T-helper 17 cell (primary cell): ENCODE measurements at regions not wholly inside any gene's neighbourhood (a gene's known extent, or its start where the extent isn't known, plus 50 kb on each side); places are given as distances from the start of the nearest gene placed in this dataset.
"Not testable (repeated sequence)": the region's sequence is repeated elsewhere in the genome, so short reads cannot be mapped to it uniquely, and the experiment has no call there.

Experiments
- ATAC-seq: fragments of 150-1000 bp; cut with Tn5 transposase; 2 replicates; pipeline ENCODE4 v1.10.0; 2021; ENCODE audit warnings: mild to moderate bottlenecking, moderate library complexity
- DNase-seq, 3 donors: peaks; one replicate each; pipeline versions ENCODE4 v3.0.0 to v3.0.0-alpha.2; 2020 to 2021
- H3K9me3 ChIP-seq: one replicate; pipeline ENCODE4 v1.7.0; 2013; ENCODE audit warnings: low read length, mild to moderate bottlenecking; ENCODE audit not compliant: control insufficient read depth, poor library complexity, severe bottlenecking
- H3K27ac Mint-ChIP-seq: one replicate; pipeline ENCODE4 v1.8.0; 2022; ENCODE audit warnings: mild to moderate bottlenecking, moderate library complexity, mixed read lengths
- H3K27me3 Mint-ChIP-seq: one replicate; pipeline ENCODE4 v1.8.0; 2022; ENCODE audit warnings: mixed read lengths
- H3K36me3 Mint-ChIP-seq: one replicate; pipeline ENCODE4 v1.8.0; 2022; ENCODE audit warnings: low read depth, mixed read lengths
- H3K4me1 Mint-ChIP-seq: one replicate; pipeline ENCODE4 v1.8.0; 2022; ENCODE audit warnings: mild to moderate bottlenecking, mixed read lengths
- H3K4me3 Mint-ChIP-seq: one replicate; pipeline ENCODE4 v1.8.0; 2022; ENCODE audit warnings: mild to moderate bottlenecking, moderate library complexity, mixed read lengths

- no peak for ATAC-seq
- Mint-ChIP-seq H3K36me3 (peaks cover 3% of the 10 kb centered on the region), H3K4me3 (no peak overlapping the region), H3K27me3 (peaks cover 4% of the 10 kb centered on the region), H3K4me1 (no peaks in the 10 kb centered on the region), H3K27ac (no peak overlapping the region)
- no peaks in the 10 kb centered on the region for H3K9me3 ChIP-seq
- DNase-seq = no peak
Observed at GRCh38 chr21:34268493-34268892, 95.3 kb upstream of the KCNE2 start.

- no peak for ATAC-seq
- DNase-seq = no peak
- H3K27me3 Mint-ChIP-seq = peaks cover 4% of the 10 kb centered on the region
- no peaks in the 10 kb centered on the region for H3K4me1 Mint-ChIP-seq
- H3K36me3 Mint-ChIP-seq = peaks cover 3% of the 10 kb centered on the region
- no peak overlapping the region for H3K27ac Mint-ChIP-seq
- no peak overlapping the region for H3K4me3 Mint-ChIP-seq
- H3K9me3 ChIP-seq = no peaks in the 10 kb centered on the region
Observed at GRCh38 chr21:34270411-34270810, 93.4 kb upstream of the KCNE2 start.

GRCh38 chr21:34271189-34271851, 92.5 kb upstream of the KCNE2 start:
- ATAC-seq (no peak), DNase-seq (no peak)
- Mint-ChIP-seq H3K4me1 (no peaks in the 10 kb centered on the region), H3K27me3 (peaks cover 4% of the 10 kb centered on the region), H3K36me3 (peaks cover 3% of the 10 kb centered on the region), H3K27ac (no peak overlapping the region), H3K4me3 (no peak overlapping the region)
- H3K9me3 ChIP-seq = no peaks in the 10 kb centered on the region

DNA sequence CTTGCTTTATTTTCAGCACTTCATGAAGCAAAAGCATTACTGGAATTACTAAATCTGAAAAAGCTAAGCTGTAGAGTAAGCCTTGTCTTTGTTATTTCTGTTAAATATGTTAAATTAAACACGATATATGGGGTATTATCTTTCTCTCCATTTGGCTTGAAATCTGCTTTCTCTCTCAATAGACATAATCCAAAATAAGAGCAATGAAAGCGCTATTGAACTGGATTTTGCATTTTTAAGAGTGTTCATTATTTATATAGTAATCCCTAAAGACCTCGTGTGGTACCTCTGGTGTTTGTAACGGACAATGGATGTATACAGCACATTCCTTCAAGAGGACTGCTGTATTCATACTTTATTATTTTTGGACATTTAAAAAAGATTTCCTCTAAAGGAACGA, 91.5 kb upstream of the KCNE2 start:
- no peak overlapping the region for H3K27ac Mint-ChIP-seq
- peaks cover 3% of the 10 kb centered on the region for H3K36me3 Mint-ChIP-seq
- no peak overlapping the region for H3K4me3 Mint-ChIP-seq
- no peaks in the 10 kb centered on the region for H3K4me1 Mint-ChIP-seq
- ATAC-seq (no peak), DNase-seq (no peak)
- H3K9me3 ChIP-seq = no peaks in the 10 kb centered on the region
- H3K27me3 Mint-ChIP-seq = peaks cover 4% of the 10 kb centered on the region

DNA sequence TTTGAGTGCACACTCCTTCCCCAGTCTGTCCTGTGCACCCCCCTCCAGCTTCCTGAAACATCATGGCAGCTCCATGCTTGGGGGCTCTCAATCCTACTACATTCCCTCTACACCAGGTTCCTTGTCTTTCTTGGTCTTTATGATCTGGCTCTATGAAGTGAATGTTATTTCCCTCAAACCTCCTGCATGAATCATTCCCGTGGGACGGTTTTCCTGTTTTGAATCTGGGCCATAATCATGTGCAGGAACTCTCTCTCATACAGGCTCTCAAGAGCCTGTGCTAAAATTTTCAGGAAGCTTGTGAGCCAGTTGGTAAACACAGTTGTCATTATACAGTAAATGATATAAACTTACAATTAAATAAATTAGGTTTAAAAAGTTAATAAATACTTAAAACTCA, 89.8 kb upstream of the KCNE2 start:
- no peaks in the 10 kb centered on the region for H3K9me3 ChIP-seq
- Mint-ChIP-seq H3K27ac (no peak overlapping the region), H3K4me3 (no peak overlapping the region), H3K27me3 (no peaks in the 10 kb centered on the region), H3K4me1 (no peaks in the 10 kb centered on the region), H3K36me3 (peaks cover 3% of the 10 kb centered on the region)
- ATAC-seq (no peak), DNase-seq (no peak)

DNA sequence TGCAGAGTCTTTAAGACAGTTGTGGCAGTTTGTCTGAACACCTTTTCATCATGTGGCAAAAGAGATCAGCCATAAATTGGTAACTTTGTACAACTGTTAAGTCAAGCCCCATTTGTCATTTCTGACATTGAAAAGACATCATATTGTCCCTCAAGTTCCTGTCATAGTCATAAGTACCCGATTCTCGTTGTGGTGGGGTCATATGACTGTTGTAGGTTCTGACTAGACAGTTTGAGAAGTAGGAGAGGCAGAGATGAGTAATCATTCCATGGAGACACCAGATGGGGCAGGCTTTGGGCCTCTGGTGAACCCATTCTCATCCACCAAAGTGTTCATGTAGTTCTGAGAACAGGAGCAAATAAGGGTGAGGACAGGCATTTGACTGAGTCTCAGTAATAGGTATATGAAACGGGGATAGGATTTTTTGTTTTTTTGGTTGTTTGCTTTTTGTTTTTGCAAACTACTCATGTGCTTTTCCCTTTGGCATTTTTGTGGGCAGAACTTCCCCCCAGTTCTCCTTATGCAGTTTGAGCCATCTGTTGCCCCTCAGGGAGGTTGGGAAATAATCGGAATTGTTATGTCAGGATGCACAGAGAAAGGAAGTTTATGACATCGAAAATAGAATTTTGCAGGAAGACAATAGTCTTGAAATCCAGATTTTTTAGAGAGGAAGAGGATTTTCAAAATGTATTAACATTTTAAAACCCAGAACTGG, 86.9 kb upstream of the KCNE2 start:
- ATAC-seq (no peak), DNase-seq (no peak)
- Mint-ChIP-seq H3K4me1 (no peaks in the 10 kb centered on the region), H3K27me3 (no peaks in the 10 kb centered on the region), H3K36me3 (no peaks in the 10 kb centered on the region), H3K27ac (no peak overlapping the region), H3K4me3 (no peak overlapping the region)
- no peaks in the 10 kb centered on the region for H3K9me3 ChIP-seq

- H3K9me3 ChIP-seq = no peaks in the 10 kb centered on the region
- no peak overlapping the region for H3K4me3 Mint-ChIP-seq
- ATAC-seq (no peak), DNase-seq (no peak)
- no peaks in the 10 kb centered on the region for H3K4me1 Mint-ChIP-seq
- no peak overlapping the region for H3K27ac Mint-ChIP-seq
- H3K27me3 Mint-ChIP-seq = no peaks in the 10 kb centered on the region
- no peaks in the 10 kb centered on the region for H3K36me3 Mint-ChIP-seq
Observed at GRCh38 chr21:34278451-34278850, 85.4 kb upstream of the KCNE2 start.

DNA sequence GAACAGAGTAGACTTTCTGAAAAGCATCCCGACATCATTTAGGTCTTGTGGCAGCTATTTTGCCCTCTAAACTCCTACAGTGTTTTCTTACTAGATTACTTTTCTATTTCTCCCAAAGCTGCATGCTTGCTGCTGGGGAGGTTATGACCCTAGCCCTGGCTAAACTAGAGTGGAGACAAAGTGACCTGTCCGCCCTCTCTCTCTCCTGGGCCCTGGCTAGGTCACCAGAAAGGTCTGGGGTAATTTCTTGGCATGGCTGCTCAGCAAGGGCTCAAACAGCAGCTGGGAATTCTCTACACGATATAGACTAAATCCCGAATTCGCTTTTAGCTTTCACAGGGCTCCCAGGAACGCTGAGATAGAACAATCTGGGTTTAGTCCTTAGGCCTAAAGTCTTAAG, 84.5 kb upstream of the KCNE2 start:
- Mint-ChIP-seq H3K27me3 (no peaks in the 10 kb centered on the region), H3K4me1 (no peaks in the 10 kb centered on the region), H3K36me3 (no peaks in the 10 kb centered on the region), H3K4me3 (no peak overlapping the region), H3K27ac (no peak overlapping the region)
- no peak for DNase-seq
- no peak for ATAC-seq
- no peaks in the 10 kb centered on the region for H3K9me3 ChIP-seq

- Mint-ChIP-seq H3K4me3 (no peak overlapping the region), H3K4me1 (no peaks in the 10 kb centered on the region), H3K27me3 (no peaks in the 10 kb centered on the region), H3K36me3 (no peaks in the 10 kb centered on the region), H3K27ac (no peak overlapping the region)
- no peaks in the 10 kb centered on the region for H3K9me3 ChIP-seq
- no peak for DNase-seq
- no peak for ATAC-seq
Observed at GRCh38 chr21:34279883-34280282, 83.9 kb upstream of the KCNE2 start.

GRCh38 chr21:34280389-34280795, 83.4 kb upstream of the KCNE2 start:
- ATAC-seq (no peak), DNase-seq (no peak)
- H3K27me3 Mint-ChIP-seq = no peaks in the 10 kb centered on the region
- no peak overlapping the region for H3K4me3 Mint-ChIP-seq
- H3K4me1 Mint-ChIP-seq = no peaks in the 10 kb centered on the region
- no peaks in the 10 kb centered on the region for H3K9me3 ChIP-seq
- no peaks in the 10 kb centered on the region for H3K36me3 Mint-ChIP-seq
- no peak overlapping the region for H3K27ac Mint-ChIP-seq

- no peaks in the 10 kb centered on the region for H3K36me3 Mint-ChIP-seq
Observed at GRCh38 chr21:34280959-34281358, 82.8 kb upstream of the KCNE2 start.

DNA sequence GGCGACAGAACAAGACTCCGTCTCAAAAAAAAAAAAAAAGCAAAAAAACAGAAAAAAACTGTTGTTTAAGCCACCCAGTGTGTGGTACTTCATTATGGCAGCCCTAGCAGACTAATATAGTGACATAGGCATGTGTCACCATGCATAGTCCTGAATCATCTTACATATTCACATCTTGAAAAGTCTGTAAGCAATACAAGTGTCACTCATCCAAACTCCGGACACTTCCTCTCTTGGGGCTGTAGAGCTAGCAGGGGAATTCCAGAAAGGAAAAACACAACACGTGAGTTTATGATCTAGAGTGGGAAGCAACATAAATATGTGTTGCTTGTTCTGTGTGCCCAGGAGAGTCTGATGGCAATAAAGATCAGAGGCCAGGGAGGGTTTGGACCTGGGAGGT, 81.6 kb upstream of the KCNE2 start:
- Mint-ChIP-seq H3K4me1 (no peaks in the 10 kb centered on the region), H3K27me3 (no peaks in the 10 kb centered on the region), H3K36me3 (no peaks in the 10 kb centered on the region), H3K27ac (no peak overlapping the region), H3K4me3 (no peak overlapping the region)
- ATAC-seq (no peak), DNase-seq (no peak)
- H3K9me3 ChIP-seq = no peaks in the 10 kb centered on the region

More at GRCh38 chr21:34280959-34281358, 82.8 kb upstream of the KCNE2 start:
- H3K9me3 ChIP-seq = no peaks in the 10 kb centered on the region
- no peak for DNase-seq
- no peak for ATAC-seq
- Mint-ChIP-seq H3K4me3 (no peak overlapping the region), H3K27me3 (no peaks in the 10 kb centered on the region), H3K27ac (no peak overlapping the region), H3K4me1 (no peaks in the 10 kb centered on the region)

- no peaks in the 10 kb centered on the region for H3K4me1 Mint-ChIP-seq
- no peaks in the 10 kb centered on the region for H3K36me3 Mint-ChIP-seq
- H3K27ac Mint-ChIP-seq = no peak overlapping the region
- DNase-seq = no peak
- H3K27me3 Mint-ChIP-seq = no peaks in the 10 kb centered on the region
- no peaks in the 10 kb centered on the region for H3K9me3 ChIP-seq
- H3K4me3 Mint-ChIP-seq = no peak overlapping the region
- no peak for ATAC-seq
Observed at GRCh38 chr21:34284666-34285065, 79.1 kb upstream of the KCNE2 start.

GRCh38 chr21:34288042-34288441, 75.8 kb upstream of the KCNE2 start:
- H3K36me3 Mint-ChIP-seq, H3K4me3 Mint-ChIP-seq, H3K27ac Mint-ChIP-seq, H3K9me3 ChIP-seq, DNase-seq, ATAC-seq, H3K4me1 Mint-ChIP-seq, H3K27me3 Mint-ChIP-seq: not testable (repeated sequence)
